H9 (cell line): ENCODE measurements at regions not wholly inside any gene's neighbourhood (a gene's known extent, or its start where the extent isn't known, plus 50 kb on each side); places are given as distances from the start of the nearest gene placed in this dataset.

Experiments
- DNase-seq: peaks from one replicate; pipeline ENCODE4 v3.0.0-alpha.2; 2017
- H2AFZ ChIP-seq: one replicate; pipeline ENCODE4 v1.6.1; 2013; ENCODE audit warnings: mild to moderate bottlenecking, low read length, control low read depth, moderate library complexity
- H2AK5ac ChIP-seq: 2 replicates; pipeline ENCODE4 v1.6.1; 2013; ENCODE audit warnings: low read length, control low read depth, mixed read lengths; ENCODE audit not compliant: insufficient read length
- H2BK120ac ChIP-seq: one replicate; pipeline ENCODE4 v1.6.1; 2013; ENCODE audit warnings: low read depth, mild to moderate bottlenecking, low read length, control low read depth, inconsistent platforms; ENCODE audit not compliant: poor library complexity, severe bottlenecking
- H2BK12ac ChIP-seq: 2 replicates; pipeline ENCODE4 v1.6.1; 2013; ENCODE audit warnings: low read length, control low read depth, mixed read lengths, low read depth; ENCODE audit not compliant: insufficient read length
- H2BK15ac ChIP-seq: 2 replicates; pipeline ENCODE4 v1.6.1; 2013; ENCODE audit warnings: low read depth, low read length, control low read depth
- H2BK20ac ChIP-seq: one replicate; pipeline ENCODE4 v1.6.1; 2013; ENCODE audit warnings: low read depth, mild to moderate bottlenecking, low read length, control low read depth, inconsistent platforms; ENCODE audit not compliant: poor library complexity, severe bottlenecking
- H2BK5ac ChIP-seq: 2 replicates; pipeline ENCODE4 v1.6.1; 2013; ENCODE audit warnings: low read length, control low read depth, mixed read lengths; ENCODE audit not compliant: insufficient read length
- H3K14ac ChIP-seq: 2 replicates; pipeline ENCODE4 v1.6.1; 2013; ENCODE audit warnings: low read length, control low read depth; ENCODE audit not compliant: insufficient read depth
- H3K18ac ChIP-seq: 2 replicates; pipeline ENCODE4 v1.6.1; 2013; ENCODE audit warnings: low read depth, mild to moderate bottlenecking, mixed read lengths, low read length, control low read depth; ENCODE audit not compliant: insufficient read length
- H3K23ac ChIP-seq: 2 replicates; pipeline ENCODE4 v1.6.1; 2013; ENCODE audit warnings: low read length, control low read depth, mixed read lengths, low read depth; ENCODE audit not compliant: insufficient read length
- H3K23me2 ChIP-seq: 2 replicates; pipeline ENCODE4 v1.6.1; 2013; ENCODE audit warnings: low read depth, mild to moderate bottlenecking, mixed read lengths, low read length, control low read depth; ENCODE audit not compliant: insufficient read length, poor library complexity, severe bottlenecking
- H3K27ac ChIP-seq: 2 replicates; pipeline ENCODE4 v1.5.1; 2013; ENCODE audit warnings: low read length, control low read depth, mixed read lengths, low read depth; ENCODE audit not compliant: insufficient read length
- H3K27me3 ChIP-seq: 2 replicates; pipeline ENCODE4 v1.6.1; 2013; ENCODE audit warnings: low read length, control low read depth, inconsistent platforms; ENCODE audit not compliant: insufficient read depth
- H3K4ac ChIP-seq: 2 replicates; pipeline ENCODE4 v1.6.1; 2013; ENCODE audit warnings: low read depth, mild to moderate bottlenecking, control low read depth, inconsistent platforms, low read length, moderate library complexity
- H3K4me1 ChIP-seq: 2 replicates; pipeline ENCODE4 v1.6.1; 2013; ENCODE audit warnings: low read length, control low read depth, inconsistent platforms; ENCODE audit not compliant: insufficient read depth
- H3K4me2 ChIP-seq: 2 replicates; pipeline ENCODE4 v1.6.1; 2013; ENCODE audit warnings: low read length, control low read depth, mixed read lengths; ENCODE audit not compliant: insufficient read length, insufficient read depth
- H3K56ac ChIP-seq: 2 replicates; pipeline ENCODE4 v1.6.1; 2013; ENCODE audit warnings: low read depth, mild to moderate bottlenecking, mixed read lengths, low read length, control low read depth; ENCODE audit not compliant: insufficient read length
- H3K79me1 ChIP-seq: 2 replicates; pipeline ENCODE4 v1.6.1; 2013; ENCODE audit warnings: low read depth, mild to moderate bottlenecking, moderate library complexity, low read length, control low read depth, inconsistent platforms; ENCODE audit not compliant: insufficient read depth, poor library complexity, severe bottlenecking
- H3K79me2 ChIP-seq: 2 replicates; pipeline ENCODE4 v1.6.1; 2013; ENCODE audit warnings: low read length, control low read depth, inconsistent platforms; ENCODE audit not compliant: insufficient read depth
- H3K9ac ChIP-seq: 2 replicates; pipeline ENCODE4 v1.6.1; 2013; ENCODE audit warnings: low read length, control low read depth, mixed read lengths; ENCODE audit not compliant: insufficient read length; ENCODE audit errors: extremely low read depth
- H3K9me3 ChIP-seq: one replicate; pipeline ENCODE4 v1.6.1; 2013; ENCODE audit warnings: low read depth, low read length, inconsistent platforms; ENCODE audit not compliant: control insufficient read depth
- H3T11ph ChIP-seq: one replicate; pipeline ENCODE4 v1.6.1; 2013; ENCODE audit warnings: mild to moderate bottlenecking, low read length, control low read depth, inconsistent platforms
- H4K20me1 ChIP-seq: one replicate; pipeline ENCODE4 v1.6.1; 2013; ENCODE audit not compliant: control insufficient read depth, insufficient read length, insufficient read depth
- H4K5ac ChIP-seq: 2 replicates; pipeline ENCODE4 v1.6.1; 2013; ENCODE audit warnings: low read depth, mild to moderate bottlenecking, mixed read lengths, low read length, control low read depth; ENCODE audit not compliant: insufficient read length
- H4K8ac ChIP-seq: replicated peaks from 2 replicates; pipeline ENCODE4 v1.6.1; 2013; ENCODE audit warnings: low read length, control low read depth, mixed read lengths, low read depth; ENCODE audit not compliant: insufficient read length
- H4K91ac ChIP-seq: 2 replicates; pipeline ENCODE4 v1.6.1; 2013; ENCODE audit warnings: low read depth, mild to moderate bottlenecking, moderate library complexity, mixed read lengths, low read length, control low read depth; ENCODE audit not compliant: insufficient read length
- H3K27ac Mint-ChIP-seq, 3 experiments: 2 replicates in 2 of 3; 3 replicates in 1 of 3; pipeline ENCODE4 v1.8.0; 2020 to 2021; ENCODE audit warnings: mixed read lengths in 3 of 3, mild to moderate bottlenecking in 1 of 3, moderate library complexity in 1 of 3
- H3K27me3 Mint-ChIP-seq: 2 replicates; pipeline ENCODE4 v1.8.0; 2021; ENCODE audit warnings: low read depth, mild to moderate bottlenecking, moderate library complexity, mixed read lengths
- H3K36me3 Mint-ChIP-seq, 3 experiments: 2 replicates in 2 of 3; 3 replicates in 1 of 3; pipeline ENCODE4 v1.8.0; 2020 to 2021; ENCODE audit warnings: low read depth in 3 of 3, mixed read lengths in 3 of 3; ENCODE audit not compliant: insufficient read depth in 1 of 3
- H3K4me1 Mint-ChIP-seq, 2 experiments: 2 replicates each; pipeline ENCODE4 v1.8.0; 2020; ENCODE audit warnings: mixed read lengths in 2 of 2
- H3K4me3 Mint-ChIP-seq, 2 experiments: 2 replicates in 1 of 2; 3 replicates in 1 of 2; pipeline ENCODE4 v1.8.0; 2020 to 2021; ENCODE audit warnings: mild to moderate bottlenecking in 2 of 2, mixed read lengths in 2 of 2, moderate library complexity in 1 of 2
- H3K9me3 Mint-ChIP-seq, 2 experiments: 2 replicates in 1 of 2; 3 replicates in 1 of 2; pipeline ENCODE4 v1.8.0; 2020; ENCODE audit warnings: mild to moderate bottlenecking in 2 of 2, mixed read lengths in 2 of 2, moderate library complexity in 1 of 2
- WGBS: extraction: QIAGEN DNeasy Blood & Tissue Kit; methylation state at CpG from one replicate; pipeline ENCODE4 v1.1.7; 2013; ENCODE audit warnings: missing lambda C conversion rate, low lambda C conversion rate, mixed read lengths; ENCODE audit not compliant: insufficient read length; ENCODE audit errors: extremely low coverage; 5-methylcytosine and 5-hydroxymethylcytosine counted together
- TF ChIP-seq, protein P1 (sequence below): fragments of 200-600 bp; sonication (generic); conservative IDR thresholded peaks from 3 replicates; pipeline ENCODE4 v1.8.0; 2021; ENCODE audit warnings: antibody characterized with exemption, mild to moderate bottlenecking

DNA sequence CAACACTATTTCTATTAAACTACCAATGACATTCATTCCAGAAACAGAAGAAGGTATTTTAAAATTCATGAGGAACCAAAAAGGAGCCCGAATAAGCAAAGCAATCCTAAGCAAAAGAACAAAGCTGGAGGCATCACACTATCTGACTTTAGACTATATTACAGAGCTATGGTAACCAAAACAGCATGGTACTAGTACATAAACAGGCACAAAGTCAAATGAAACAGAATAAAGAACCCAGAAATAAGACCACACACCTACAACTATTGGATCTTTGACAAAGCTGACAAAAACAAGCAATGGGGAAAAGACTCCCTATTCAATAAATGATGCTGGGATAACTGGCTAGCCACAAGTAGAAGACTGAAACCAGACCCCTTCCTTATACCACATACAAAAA is 122.3 kb downstream of the ITIH6 start:
- H3K23me2 ChIP-seq: no peaks in the 10 kb centered on the region
- H3K14ac ChIP-seq: no peak overlapping the region
- H3K27ac ChIP-seq: no peak overlapping the region
- no peaks in the 10 kb centered on the region for H3K79me1 ChIP-seq
- H3K9me3 ChIP-seq: peaks cover 20% of the 10 kb centered on the region
- no peak overlapping the region for H3K56ac ChIP-seq
- H3K18ac ChIP-seq: no peak overlapping the region
- H4K8ac ChIP-seq: no peak overlapping the region
- no peaks in the 10 kb centered on the region for H3K4me1 ChIP-seq
- no peak overlapping the region for H3K9ac ChIP-seq
- H2AFZ ChIP-seq: no peak overlapping the region
- H3K4me3 Mint-ChIP-seq: no peak overlapping the region
- TF ChIP-seq, protein P1, sequence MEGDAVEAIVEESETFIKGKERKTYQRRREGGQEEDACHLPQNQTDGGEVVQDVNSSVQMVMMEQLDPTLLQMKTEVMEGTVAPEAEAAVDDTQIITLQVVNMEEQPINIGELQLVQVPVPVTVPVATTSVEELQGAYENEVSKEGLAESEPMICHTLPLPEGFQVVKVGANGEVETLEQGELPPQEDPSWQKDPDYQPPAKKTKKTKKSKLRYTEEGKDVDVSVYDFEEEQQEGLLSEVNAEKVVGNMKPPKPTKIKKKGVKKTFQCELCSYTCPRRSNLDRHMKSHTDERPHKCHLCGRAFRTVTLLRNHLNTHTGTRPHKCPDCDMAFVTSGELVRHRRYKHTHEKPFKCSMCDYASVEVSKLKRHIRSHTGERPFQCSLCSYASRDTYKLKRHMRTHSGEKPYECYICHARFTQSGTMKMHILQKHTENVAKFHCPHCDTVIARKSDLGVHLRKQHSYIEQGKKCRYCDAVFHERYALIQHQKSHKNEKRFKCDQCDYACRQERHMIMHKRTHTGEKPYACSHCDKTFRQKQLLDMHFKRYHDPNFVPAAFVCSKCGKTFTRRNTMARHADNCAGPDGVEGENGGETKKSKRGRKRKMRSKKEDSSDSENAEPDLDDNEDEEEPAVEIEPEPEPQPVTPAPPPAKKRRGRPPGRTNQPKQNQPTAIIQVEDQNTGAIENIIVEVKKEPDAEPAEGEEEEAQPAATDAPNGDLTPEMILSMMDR: no peak
- H3K27me3 Mint-ChIP-seq: peaks cover 10% of the 10 kb centered on the region
- no peak overlapping the region for H2BK12ac ChIP-seq
- no peak overlapping the region for H3T11ph ChIP-seq
- no peak overlapping the region for H3K23ac ChIP-seq
- no peak for DNase-seq
- no peak overlapping the region for H3K4ac ChIP-seq
- no peak overlapping the region for H2BK5ac ChIP-seq
- H2BK120ac ChIP-seq: no peak overlapping the region
- H2BK20ac ChIP-seq: no peak overlapping the region
- peaks cover 83 to 90% of the 10 kb centered on the region in 2 experiments for H3K9me3 Mint-ChIP-seq
- no peaks in the 10 kb centered on the region for H4K20me1 ChIP-seq
- no peak overlapping the region for H4K91ac ChIP-seq
- no peak overlapping the region for H2BK15ac ChIP-seq
- no CpG with 5 or more reads among the region's 1 CpG for WGBS
- H2AK5ac ChIP-seq: no peak overlapping the region
- H3K36me3 Mint-ChIP-seq: peaks cover 5 to 11% (median 5%) of the 10 kb centered on the region in 3 experiments; a peak in 6 of 7 replicates
- no peak overlapping the region for H3K4me2 ChIP-seq
- no peaks in the 10 kb centered on the region for H3K79me2 ChIP-seq
- no peaks in the 10 kb centered on the region for H3K4me1 Mint-ChIP-seq
- no peaks in the 10 kb centered on the region for H3K27me3 ChIP-seq
- H4K5ac ChIP-seq: no peak overlapping the region
- no peak overlapping the region for H3K27ac Mint-ChIP-seq
